ENCODE measurements at regions not wholly inside any gene's neighbourhood (a gene's known extent, or its start where the extent isn't known, plus 50 kb on each side); places are given as distances from the start of the nearest gene placed in this dataset.

DNA sequence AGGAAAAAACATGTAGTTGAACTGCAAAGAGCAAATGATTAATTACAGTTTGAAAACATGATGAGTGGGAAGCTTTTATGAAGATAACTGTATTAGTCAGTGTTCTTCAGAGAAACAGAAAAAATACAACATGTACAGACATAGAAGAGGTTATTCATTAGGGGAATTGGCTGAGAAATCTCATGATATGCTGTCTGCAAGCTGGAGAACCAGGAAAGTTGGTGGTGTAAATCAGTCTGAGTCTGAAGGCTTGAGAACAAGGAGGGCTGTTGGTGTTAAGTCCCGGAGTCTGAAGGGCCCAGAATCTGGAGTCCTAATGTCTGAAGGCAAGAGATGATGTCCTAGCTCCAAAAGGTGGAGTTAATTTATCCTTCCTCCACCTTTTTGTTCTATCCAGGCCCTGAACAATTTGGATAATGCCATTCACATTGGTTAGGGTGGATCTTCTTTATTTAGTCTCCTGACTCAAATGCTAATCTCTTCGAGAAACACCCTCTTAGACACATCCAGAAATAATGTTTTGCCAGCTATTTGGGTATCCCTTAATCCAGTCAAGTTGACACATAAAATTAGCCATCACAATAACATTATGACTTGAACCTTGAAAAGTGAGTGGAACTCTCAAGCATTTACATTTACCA, 672.9 kb upstream of the PTBP2 start:
- in situ Hi-C loops (cut with HindIII; ENCODE audit: low sequenced_read_pairs) = no loop called here

DNA sequence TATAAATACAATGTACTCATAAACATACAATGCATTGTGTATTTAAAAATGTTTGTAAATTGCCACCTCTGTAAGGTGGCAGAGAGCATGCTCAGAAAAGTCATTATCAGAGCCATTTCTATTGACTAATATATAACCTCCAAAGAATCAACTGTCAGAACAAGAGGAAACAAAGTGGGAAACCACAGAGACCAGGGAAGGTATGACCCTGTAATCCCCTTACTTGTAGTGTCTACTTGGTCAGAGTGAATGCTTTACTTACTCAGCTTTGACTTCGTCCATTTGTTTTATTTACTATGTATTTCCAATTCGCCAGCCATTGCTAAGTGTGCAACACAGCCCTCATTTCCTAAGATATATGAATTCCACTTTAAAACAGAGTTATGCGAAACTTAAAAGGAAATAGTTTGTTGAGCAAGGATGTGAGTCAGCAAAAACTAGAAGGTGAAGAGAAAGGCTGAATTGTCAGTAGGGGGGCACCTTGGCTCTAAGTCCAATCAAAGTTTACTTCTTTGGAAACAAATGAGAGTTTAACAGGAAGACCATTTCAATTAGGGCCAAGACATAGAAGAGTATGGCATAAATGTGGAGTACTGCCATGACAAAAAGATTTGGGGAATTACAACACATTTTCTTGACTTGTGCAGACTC, 671.7 kb upstream of the PTBP2 start:
- in situ Hi-C loops (cut with HindIII; ENCODE audit: low sequenced_read_pairs) = no loop called here

DNA sequence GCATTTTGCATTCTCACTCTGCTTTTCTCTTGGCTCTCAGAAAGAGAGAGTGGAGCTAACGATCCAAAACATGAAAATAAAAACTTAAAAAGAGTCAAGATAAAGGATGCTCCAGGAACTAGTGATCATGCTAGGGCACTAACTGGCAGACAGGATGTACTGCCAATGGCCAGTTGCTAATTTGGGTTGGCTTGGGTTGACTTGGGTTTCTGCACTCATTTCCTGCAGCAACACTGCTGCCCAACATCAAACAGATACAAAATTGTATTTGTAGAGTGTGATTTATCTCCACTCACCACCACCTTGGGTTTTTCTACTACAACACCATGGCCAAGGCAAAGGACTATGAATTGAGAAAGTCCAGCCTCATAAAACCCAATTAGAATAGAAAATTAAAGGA, 662.3 kb upstream of the PTBP2 start:
- in situ Hi-C loops (cut with HindIII; ENCODE audit: low sequenced_read_pairs) = no loop called here

GRCh38 chr1:96059736-96060135, 661.8 kb upstream of the PTBP2 start:
- in situ Hi-C loops (cut with HindIII; ENCODE audit: low sequenced_read_pairs) = no loop called here

- in situ Hi-C loops (cut with HindIII; ENCODE audit: low sequenced_read_pairs) = no loop called here
These were observed 661.0 kb upstream of the PTBP2 start for GRCh38 chr1:96060621-96061020.

- in situ Hi-C loops (cut with HindIII; ENCODE audit: low sequenced_read_pairs) = no loop called here
These were observed 649.6 kb upstream of the PTBP2 start for GRCh38 chr1:96072021-96072420.

DNA sequence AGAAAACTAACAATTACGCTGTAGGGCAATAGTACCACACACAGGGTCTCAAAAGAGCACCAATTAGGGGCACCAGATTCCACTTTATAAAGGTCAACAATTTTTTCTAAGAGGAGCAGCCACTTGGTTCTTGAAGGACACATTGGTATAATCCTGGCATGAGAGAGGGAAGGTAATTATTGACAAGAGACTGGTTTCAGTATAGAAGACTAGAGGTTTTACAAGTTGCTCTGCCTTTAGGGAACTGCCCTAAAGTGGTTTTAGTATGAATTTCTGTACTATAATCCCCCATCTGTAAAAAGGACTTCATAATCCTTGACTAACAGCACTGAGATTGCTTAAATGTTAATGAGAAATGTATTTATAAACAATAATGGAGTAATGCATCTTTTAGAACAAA, 648.5 kb upstream of the PTBP2 start:
- in situ Hi-C loops (cut with HindIII; ENCODE audit: low sequenced_read_pairs) = no loop called here

- in situ Hi-C loops (cut with HindIII; ENCODE audit: low sequenced_read_pairs) = no loop called here
These were observed 647.2 kb upstream of the PTBP2 start for GRCh38 chr1:96074422-96074821.

DNA sequence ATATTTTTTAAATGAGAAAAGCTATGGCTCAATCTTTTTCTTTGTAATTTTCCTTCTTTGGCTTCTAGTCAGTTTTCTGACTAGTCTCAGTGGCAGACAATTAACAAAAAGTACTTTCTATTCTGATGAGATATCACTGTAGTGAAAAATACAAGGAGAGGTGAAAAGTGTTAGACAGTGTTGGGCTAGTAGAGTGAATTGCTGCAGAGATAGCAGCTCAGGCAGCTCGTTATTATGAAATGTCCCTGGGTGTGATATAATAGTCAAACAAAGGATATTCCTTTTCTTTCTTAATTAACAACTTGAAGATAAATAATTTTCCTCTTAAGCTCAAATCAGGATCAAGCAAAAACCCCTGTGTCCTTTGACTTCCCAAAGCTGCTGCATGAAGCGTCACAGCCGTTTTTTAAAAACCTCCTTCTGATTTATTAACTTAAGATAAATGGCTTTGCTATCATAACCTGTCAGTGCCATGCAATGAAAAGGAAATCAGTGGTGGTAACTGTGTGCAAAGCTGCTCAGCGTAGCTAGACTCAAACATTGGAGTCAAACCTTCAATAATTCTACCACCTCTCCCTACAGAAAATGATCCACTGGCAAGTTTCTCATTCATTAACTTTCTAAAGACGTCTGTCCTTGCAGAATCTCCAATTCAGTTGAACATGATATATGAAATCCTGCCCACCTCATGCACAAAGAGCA, 646.6 kb upstream of the PTBP2 start:
- in situ Hi-C loops (cut with HindIII; ENCODE audit: low sequenced_read_pairs) = no loop called here

- in situ Hi-C loops (cut with HindIII; ENCODE audit: low sequenced_read_pairs) = no loop called here
These were observed 645.7 kb upstream of the PTBP2 start for GRCh38 chr1:96075704-96076455.

- in situ Hi-C loops (cut with HindIII; ENCODE audit: low sequenced_read_pairs) = no loop called here
These were observed 645.0 kb upstream of the PTBP2 start for GRCh38 chr1:96076589-96076988.

DNA sequence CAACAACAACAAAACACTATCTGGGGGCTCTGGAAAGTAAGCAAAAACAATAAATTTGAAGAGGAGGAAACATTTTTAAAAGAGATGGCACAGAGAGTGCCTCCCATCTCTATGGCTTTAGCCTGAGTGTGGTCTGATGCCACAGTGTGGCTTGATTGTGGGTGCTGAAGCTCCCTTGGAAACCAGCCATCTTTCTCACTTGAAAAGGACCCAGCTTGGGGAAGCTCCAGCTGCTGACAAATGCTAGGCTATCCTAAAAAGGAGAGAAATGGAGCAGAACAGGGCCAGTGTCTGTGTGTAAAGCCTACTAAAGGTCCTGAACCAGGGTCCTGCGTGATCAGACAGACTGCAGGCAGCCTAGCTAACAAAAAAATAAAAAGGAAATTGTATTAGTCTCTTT, 642.0 kb upstream of the PTBP2 start:
- in situ Hi-C loops (cut with HindIII; ENCODE audit: low sequenced_read_pairs) = no loop called here

DNA sequence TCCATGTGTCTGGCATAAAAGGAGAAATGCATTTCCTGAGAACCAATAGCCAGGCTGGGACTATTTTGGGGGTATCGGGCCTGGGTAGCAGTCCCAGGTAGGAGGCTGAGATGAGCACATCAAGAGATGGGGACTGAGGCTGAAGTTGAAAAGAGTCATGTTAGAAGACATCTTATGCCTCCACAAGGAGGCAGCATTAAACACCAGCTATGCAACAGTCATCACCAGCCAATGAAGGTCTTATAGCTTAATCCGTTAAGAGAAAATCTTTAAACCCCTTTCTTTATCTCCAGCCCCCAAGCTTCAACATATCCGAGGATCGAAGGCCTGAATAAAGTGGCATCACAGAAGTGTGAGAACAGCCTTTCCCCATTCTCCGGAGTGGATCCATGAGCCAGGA, 640.7 kb upstream of the PTBP2 start:
- in situ Hi-C loops (cut with HindIII; ENCODE audit: low sequenced_read_pairs) = no loop called here

GRCh38 chr1:96087719-96088118, 633.9 kb upstream of the PTBP2 start:
- in situ Hi-C loops (cut with HindIII; ENCODE audit: low sequenced_read_pairs) = no loop called here

- in situ Hi-C loops (cut with HindIII; ENCODE audit: low sequenced_read_pairs) = no loop called here
These were observed 631.5 kb upstream of the PTBP2 start for GRCh38 chr1:96090134-96090533.

DNA sequence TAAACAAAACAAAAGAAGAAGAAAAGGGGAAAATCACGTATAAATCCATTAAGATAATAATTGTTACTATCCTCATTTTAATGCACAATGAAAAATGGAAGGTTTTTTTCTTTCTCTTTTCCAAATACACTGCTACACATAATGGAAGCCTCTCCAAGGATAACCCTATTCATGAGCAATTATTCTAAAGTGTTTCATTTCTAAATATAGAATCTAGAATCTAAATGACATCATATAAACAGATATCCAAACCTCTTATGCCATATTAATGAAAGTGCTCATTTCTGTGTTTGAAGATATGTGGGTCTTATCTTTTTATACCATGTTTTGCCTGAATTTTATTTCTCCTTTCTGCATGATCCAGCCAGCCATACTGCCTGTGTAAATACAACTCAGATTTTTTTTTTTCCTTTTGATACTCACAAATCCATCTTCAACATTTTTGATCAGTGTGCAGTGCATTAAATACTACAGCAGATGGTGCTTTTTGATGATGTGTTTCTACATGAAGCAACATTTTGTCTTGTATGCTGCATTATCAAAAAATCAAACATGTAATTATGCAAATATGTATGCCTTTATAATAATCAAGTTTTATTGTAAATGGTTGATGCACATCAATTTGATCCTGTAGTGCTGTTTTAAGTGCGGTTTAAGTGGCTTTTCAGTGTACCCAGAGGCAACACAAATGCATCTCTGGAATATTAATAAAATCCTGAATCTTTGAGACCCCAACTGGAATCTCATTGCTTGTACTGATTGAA, 625.6 kb upstream of the PTBP2 start:
- in situ Hi-C loops (cut with HindIII; ENCODE audit: low sequenced_read_pairs) = no loop called here

DNA sequence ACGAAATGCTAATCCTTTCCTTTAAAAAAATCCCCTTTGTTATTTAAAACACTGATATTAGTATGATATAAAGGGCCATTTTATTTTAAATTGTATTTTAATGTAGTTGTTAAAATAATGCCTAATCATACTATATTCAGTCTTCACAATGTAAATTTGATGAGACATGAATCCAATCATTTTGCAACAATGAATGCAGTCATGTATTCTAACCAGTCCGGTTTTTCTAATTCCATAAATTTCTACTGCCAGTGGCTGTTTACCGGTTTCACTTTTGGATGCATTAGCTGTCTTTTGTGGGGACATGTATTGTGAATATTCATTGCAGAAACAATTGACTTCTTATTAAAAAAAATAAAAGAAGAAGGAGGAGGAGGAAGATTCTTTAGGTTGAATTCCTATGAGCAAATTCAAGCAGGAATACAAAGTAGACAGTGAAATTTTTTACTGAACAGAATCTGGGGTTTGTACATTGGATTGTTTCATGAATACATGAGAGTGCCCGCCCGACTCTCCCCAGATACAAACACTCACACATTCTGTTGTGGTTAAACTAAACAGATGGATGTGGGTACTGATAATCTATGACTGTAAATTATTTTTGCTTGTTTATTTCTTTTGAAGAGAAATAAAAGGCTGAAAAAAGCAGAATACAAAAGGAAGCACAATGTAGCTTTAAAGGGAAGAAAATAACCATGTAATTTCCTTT, 624.8 kb upstream of the PTBP2 start:
- in situ Hi-C loops (cut with HindIII; ENCODE audit: low sequenced_read_pairs) = no loop called here

GRCh38 chr1:96104506-96104905, 617.1 kb upstream of the PTBP2 start:
- in situ Hi-C loops (cut with HindIII; ENCODE audit: low sequenced_read_pairs) = no loop called here

GRCh38 chr1:96104906-96105305, 616.7 kb upstream of the PTBP2 start:
- in situ Hi-C loops (cut with HindIII; ENCODE audit: low sequenced_read_pairs) = no loop called here

GRCh38 chr1:96116731-96117130, 604.9 kb upstream of the PTBP2 start:
- in situ Hi-C loops (cut with HindIII; ENCODE audit: low sequenced_read_pairs) = no loop called here
